ENCODE measurements at regions not wholly inside any gene's neighbourhood (a gene's known extent, or its start where the extent isn't known, plus 50 kb on each side); places are given as distances from the start of the nearest gene placed in this dataset.

- TF ChIP-seq TAF1 (IDR thresholded peaks at IDR 0.05; ENCODE audit: low read depth): no peak
- no peak for TF ChIP-seq EP300 (IDR thresholded peaks at IDR 0.05; ENCODE audit: borderline replicate concordance)
- TF ChIP-seq MAX (IDR thresholded peaks at IDR 0.05): no peak
- TF ChIP-seq CREB1 (IDR thresholded peaks at IDR 0.05; ENCODE audit: low read depth): no peak
These were observed 82.0 kb upstream of the FSHR start for GRCh38 chr2:49236316-49236715.
